HG03378 (cell line): ENCODE measurements at regions not wholly inside any gene's neighbourhood (a gene's known extent, or its start where the extent isn't known, plus 50 kb on each side); places are given as distances from the start of the nearest gene placed in this dataset.

Experiments
- ATAC-seq: cut with Tn5 transposase; IDR thresholded peaks from one replicate; pipeline ENCODE4 v1.9.1; 2021; ENCODE audit warnings: mild to moderate bottlenecking, moderate library complexity; ENCODE audit not compliant: unreplicated experiment

DNA sequence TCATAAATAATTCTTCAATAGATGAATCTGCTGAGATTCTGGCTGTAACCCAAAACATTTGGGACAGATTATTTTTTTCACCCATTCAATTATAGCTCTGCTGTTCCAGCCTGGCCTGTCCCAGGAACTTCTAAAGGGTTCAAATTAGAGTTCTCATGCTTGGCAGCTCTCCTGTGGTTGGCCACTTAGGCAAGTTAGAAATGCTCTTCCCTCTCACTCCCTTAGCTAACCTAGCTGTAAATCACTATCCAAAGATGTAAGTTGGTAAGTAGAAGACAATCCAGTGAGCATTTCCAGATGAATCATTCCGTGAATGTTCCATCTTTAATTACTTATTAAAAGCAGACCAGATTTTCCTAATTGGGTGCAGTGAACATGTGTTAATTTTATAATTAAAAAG, 760.4 kb upstream of the TBX3 start:
- ATAC-seq: no peak

DNA sequence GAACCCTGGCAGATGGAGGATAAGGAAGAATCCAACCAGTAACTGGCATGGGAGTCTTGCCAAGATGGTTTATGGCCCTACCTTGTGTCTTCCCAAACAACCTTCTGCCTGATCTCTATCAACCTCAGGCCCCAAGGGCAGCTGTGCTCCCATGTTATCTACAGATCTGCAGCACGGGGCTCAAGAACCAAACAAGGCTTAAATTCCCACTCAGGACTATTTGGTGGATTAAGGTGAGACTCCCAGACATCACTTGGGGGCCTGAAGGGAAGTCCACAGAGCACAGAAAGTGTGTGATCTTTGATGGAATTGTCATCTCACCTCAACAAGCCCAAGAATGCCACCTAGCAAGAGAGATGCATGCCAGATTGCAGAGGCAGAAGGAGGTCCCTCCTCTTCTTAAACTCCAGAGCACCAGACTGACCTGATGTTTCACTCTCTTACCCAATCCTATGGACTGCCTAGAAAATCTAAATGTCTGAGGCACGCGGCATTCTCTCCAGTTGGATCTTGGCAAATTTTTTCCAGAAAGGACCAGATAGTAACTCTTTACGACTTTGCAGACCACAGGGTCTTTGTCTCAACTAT, 759.5 kb upstream of the TBX3 start:
- ATAC-seq: no peak

DNA sequence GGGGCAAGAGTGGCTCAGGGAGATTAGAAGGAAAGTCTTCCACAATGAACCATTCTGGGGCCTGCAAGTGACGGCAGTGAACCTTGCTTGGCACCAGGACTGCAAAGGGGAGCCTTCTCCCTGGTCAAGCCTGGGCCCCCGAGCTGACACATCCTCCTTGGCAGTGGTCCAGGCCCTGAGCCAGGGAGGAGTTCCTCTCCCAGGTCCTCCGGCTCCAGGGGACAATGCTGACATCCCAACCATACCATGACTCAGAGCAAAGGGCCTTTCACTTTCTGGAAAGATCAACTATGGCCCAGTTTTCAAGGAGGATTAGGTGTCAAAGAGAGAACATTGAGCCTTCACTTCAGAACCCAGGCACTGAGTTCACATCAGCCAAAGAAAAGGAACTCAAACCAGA, 756.5 kb upstream of the TBX3 start:
- ATAC-seq: no peak

DNA sequence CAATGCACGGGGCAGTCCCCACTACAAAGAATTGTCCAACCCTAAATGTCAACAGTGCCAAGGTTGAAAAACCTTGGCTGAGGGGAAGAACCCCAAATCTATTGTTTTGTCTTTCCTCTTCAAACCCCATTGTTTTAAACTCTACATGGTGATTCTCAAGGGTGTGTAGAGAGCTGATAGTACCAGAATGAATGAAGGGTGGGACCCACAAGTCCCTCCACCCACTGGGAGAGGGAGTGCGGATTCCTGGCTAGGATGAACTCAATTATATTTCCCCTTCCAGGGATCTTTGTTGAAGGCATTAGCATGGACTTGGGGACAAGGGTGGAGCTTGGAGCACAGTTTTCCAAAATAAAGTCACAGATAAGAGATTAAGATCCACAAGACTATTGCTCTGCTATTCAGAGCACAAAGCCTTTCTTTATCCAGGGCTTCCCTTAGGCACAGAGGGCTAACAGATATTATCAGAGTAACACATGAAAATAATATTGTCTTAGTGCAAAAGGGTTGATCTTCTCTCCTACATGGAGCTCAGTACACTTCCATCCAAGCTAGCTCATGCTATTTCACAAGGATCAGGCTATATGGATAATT, 755.1 kb upstream of the TBX3 start:
- ATAC-seq: no peak

DNA sequence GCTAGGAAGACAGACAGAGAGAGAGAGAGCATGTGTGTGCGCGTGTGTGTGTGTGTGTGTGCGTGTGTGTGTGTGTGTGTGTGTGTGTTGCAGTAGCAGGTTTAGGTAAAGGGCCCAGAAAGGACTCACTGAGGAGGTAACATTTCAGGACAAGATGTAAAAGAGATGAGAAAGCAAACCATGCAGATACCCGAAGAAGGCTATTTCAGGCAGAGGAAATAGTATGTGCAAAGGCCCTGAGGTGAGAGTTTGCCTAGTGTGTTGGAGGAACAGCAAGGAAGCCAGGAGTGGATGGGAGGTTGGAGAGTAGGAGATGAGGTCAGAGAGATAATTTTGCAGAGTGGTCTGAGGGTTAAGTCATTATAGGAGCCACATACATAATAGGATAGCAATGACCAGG, 754.3 kb upstream of the TBX3 start:
- ATAC-seq: no peak

DNA sequence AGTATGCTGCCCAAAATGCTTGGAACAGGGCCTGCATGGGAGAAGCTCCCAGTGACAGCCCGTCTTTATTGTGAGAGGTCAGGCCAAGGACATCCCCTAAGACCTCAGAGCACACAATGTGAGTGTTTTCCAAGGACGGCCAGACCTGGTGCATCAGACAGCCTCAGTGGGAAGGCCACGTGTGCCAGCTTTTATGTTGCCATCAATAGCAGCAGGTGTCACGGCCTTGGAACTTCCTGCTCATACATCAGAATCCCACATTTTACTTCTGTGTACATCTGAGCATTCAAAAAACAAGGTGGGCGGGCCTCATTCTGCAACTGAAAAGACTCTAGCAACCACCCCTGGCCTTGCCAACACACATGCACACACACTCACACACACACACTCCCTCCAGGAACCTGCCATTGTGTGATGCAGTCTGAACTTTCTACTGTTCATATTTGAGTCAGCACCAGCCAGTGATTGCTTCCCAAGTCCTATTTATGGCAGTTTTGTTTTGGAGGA, 753.1 kb upstream of the TBX3 start:
- ATAC-seq: no peak

DNA sequence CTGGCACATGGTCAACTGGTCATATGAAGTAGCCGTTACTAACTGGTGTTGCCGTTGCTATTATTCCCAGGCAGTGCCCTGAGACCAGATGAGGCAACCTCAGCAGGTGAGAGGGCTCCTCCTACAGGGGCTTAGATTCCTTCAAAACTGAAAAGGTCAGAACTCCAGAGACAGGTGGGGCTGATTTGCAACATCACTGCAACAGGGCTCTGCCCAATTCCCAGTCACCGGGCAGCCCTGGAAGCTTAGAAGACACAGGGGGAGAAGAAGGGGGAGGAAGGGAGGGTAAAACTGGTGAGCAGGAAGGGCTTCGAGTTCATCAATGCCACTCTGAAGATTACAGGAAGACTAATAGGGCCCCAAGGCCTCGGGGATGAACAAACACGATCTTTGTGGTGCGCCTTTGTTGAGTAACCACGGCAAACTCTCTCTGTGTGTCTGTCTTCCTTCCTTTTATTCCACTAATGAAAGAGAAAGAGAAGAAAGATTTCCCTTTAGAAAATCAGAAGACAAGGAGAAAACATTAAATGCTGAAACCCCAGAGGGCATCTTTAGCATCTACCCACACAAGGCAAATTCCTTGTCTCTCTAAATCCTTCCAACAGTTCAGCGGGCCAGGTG, 749.1 kb upstream of the TBX3 start:
- ATAC-seq: no peak

DNA sequence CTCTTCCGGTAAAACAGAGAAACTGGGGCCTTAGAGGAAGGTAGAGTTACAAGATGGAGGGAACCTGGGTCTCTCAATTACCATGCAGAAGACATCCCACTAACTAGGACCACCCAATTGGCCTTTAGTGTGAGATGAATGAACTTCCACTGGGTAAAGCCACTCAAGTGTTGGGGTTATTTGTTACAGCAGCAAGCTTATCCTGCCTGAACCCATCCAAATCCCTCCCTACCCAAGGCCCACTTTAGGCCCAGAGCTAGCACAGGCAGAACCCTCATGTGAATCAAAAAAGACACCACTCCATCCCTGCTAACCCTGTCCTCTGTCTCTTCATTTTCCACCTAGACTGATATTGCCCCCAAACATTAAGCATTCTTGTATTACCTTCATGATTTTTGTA, 746.7 kb upstream of the TBX3 start:
- ATAC-seq: no peak

DNA sequence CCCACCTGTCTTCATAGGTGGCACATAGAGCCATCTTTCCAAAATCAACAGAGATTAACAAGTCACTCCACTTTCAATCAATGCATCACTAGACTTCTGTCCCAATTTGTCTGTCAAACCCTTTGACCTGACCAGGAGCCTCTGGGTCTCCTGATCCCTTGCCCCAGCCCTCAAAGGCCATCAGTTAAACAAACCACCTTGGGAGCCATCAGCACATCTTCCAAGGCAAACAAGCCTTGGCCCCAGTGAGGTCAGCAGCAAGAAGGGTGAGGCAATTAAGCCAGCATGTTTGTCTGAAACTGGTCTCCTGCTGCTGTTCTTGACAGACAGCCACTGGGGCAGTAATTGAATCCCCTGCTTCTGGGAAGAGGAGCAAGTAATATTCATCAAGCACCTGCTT, 742.8 kb upstream of the TBX3 start:
- no peak for ATAC-seq

DNA sequence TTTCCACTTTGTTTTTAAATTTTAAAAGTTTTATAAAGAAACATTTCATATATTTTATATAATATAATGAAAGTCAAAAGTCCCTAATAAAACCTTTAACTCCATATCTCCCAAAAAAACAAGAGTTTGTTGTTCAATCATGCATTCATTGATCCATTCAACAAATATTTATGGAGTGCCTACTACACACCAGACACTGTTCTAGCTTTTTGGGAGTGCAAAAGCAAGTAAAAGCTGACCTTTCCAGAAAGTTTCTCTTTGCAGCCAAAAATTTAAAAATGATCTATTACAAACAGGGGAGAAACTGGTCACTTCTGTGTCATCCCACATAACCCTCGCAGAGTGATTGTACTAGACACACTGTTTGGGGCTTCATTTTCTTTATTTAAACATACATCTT, 740.0 kb upstream of the TBX3 start:
- ATAC-seq: no peak

DNA sequence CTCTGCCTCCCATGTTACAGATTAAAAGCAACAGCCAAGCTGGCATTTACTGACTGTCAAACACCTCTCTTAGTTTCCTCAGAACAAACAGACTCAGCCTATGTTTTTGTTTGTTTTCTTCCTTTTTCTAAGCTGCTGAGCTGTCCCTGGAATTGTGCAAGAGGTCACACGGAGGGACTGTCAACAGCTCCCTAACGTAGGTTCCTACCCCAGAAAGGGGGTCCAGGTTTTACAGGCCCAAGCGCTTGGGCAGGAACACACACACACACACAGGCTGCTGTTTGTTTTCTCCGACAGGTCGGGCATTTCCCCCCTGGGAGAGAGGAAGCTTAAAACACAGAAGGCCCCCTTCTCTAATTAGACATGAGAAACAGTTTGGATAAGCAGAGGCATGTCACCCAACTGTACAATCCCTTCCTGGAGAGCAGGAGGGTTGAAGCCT, 739.6 kb upstream of the TBX3 start:
- ATAC-seq: no peak

DNA sequence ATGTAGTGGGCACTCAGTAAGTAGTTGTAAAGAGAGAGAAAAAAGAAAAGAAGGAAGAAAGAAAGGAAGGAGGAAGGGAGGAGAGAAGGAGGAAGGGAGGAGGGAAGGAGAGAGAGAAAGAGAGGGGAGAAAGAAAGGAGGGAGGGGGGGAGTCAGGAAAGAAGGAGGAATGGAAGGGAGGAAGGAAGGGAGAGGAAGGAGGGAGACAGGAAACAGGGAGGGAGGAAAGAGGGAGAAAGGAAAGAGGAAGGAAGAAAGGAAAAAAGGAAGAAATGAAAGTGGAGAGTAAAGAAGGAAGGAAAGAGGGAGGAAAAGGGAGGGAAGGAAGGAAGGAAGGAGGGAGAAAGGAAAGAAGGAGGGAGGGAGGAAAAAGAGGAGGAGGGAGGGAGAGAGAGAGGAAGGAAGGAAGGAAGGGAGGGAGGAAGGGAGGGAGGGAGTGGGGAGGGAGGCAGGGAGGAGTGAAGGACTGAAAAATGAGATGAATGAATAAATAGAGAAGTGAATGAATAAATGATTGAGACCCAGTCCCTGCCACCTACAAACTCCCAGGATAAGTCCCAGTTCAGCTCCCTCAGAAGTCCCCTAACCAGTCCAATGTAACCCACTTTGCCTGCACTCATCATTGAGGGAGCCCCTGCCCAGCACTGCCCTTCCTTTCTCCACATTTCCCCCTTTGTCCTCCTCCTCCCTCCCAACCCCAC, 739.0 kb upstream of the TBX3 start:
- ATAC-seq: no peak

DNA sequence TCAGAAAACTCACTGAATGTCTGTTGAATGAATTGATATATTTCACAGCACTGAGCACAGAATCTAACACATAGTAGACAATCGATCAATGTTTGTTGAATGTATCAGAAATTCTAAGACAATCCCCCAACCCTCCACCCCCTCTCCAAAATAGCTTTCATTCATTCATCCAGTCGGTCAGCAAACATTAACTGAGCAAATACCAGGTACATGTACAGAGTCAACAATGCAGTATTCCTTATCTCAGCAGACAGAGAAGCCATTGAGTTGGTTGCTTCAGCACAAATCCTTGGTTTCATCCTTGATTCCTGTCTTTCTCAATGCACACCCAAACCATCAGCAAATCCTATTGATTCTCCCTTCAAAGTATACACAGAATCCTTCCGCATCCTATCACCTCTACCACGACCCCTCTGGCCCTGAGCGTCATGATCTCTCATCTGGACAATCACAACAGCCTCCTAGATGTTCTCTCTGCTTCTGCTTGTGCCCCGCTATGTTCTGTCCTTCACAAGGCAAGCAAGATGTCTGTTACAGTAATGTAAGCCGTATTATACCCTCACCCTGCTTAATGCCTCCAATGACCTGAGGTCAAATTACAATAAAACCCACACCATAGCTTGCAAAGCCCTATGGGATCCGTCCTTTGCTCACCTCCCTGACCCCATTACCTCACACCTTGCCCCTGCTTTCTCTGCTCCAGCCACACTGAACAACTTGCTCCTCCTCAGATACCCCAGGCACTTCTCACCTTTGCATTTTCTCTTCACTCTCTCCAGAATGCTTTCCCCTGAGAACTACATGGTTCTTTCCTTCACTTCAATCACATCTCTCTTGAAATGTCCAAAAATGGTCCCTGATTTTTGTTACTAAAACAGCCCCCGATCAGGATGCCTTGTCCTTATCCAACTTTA, 738.1 kb upstream of the TBX3 start:
- ATAC-seq: no peak

DNA sequence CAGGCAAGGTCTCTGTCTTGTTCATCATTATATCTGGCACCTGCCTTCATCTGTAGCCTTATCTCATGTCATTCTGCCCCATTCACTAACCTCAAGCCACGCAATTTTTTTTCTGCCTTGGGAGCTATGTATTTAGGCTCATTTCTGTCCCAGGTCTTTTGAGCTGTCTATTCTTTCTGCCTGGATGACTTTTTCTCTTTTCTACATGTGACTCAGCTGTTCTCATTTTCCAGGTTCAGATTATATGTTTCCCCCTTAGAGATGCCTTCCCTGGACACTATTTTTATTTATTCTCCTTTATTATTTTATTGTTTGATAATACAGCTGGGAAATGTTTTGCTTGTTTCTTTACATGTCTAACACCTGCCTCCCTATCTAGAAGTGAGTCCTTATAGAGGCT, 737.4 kb upstream of the TBX3 start:
- no peak for ATAC-seq

DNA sequence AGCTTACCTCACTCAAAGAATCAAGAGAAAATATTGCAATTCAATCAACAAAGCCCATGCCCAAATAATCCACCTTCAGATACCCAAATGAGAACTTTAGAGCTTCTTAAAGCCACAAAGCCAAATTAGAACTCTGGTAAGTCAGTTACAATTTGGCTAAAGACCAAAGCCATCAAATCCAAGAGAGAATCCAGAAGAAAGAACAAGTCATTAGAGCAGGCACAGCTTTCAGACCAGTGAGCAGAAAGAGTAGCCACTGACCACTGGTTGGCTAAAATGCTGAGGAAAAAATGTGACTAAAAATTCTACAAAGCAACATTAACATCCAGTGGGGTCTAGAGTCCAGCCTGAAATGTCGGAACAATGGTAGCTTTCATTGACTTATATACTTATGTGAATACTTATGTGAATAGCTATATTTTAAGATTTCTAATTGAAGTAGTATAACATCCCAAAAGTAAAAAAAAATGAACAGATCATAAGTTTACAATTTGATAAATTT, 735.2 kb upstream of the TBX3 start:
- ATAC-seq: no peak

DNA sequence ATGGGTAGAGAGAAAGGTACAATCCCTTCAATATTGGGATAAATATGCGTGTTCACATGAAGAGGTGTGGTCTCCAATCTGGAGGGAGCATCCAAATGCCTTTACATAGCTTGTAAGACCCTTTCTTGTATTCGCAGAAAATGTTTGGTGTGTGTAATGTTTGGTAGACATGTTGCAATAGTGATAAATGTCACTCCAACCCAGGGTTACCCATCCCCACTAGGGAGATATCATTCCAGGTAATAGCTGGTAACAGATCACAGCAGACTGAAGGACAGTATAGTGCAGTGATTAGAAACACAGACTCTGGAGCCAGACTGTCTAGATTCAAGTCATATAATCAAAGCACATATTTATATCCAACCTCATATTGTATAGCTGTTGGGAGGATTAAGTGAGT, 733.6 kb upstream of the TBX3 start:
- no peak for ATAC-seq

DNA sequence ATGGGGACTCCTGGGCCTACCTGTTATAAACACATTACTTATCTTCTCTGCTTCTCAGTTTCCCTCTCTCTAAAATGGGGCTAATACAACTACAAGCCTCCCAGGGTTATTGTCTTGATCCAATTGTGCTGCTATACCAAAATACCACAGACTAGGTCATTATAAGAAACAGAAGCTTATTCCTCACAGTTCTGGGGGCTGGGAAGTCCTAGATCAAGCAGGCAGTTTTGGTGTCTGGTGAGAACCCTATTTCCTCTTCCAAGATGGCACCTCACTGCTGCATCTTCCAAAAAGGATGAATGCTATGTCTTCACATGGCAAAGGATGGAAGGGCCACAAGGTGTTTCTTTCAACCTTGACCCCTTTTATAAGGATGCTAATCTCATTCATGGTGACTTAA, 732.9 kb upstream of the TBX3 start:
- no peak for ATAC-seq

DNA sequence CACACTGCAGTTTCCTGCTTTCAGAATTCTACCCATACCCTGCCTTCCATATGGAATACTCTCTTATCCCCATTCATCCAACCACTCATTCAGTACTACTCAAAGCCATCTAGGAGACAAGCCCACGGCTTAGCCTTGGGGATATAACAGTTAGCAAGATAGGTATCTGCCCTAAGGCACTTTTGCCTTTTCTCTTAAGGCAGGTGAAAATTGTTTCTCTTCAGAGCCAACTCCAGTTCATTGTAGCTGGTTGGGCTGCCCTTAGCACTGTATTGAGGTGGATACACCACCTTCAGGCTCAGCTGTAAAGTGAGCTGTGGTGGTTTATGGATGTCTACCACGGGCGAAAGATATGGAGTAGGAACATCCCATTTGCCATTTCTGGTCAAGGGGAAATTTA, 729.7 kb upstream of the TBX3 start:
- no peak for ATAC-seq

DNA sequence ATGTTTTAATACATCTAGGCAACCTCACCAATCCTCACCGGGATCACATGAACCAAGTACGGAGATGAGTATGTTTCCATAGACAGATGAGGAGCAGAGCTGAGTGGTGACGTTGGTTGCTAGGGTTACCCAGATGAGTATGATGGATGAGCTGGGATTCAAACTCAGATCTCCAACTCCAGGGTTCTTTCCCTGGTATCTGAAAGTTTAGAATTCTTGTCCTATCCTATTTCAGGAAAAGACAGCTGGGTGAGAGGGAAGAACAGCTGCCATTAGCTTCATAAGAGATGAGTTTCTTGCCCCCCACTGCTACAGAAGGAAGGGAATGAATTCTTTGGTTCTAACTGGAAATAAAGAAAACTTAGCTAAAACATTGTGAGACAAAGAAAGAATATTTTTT, 728.9 kb upstream of the TBX3 start:
- no peak for ATAC-seq

DNA sequence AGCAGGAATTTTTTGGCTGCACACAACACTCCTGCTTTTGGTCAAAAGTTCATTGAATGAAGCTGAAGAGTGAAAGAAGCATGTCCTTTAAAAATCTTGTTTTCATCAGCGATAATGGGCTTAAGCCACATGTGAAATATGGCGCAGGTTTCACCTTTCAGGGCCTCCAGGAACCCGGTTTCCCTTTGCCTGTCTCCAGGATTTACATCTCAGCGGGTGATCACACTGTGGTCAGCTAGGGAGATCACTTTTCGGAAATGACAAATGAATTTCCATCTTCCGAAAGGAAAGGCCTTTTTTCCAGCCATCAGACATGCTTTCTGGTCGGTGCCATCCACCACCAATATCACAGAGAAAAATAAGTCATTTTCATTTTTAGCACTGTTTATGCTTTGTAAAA, 727.1 kb upstream of the TBX3 start:
- no peak for ATAC-seq

DNA sequence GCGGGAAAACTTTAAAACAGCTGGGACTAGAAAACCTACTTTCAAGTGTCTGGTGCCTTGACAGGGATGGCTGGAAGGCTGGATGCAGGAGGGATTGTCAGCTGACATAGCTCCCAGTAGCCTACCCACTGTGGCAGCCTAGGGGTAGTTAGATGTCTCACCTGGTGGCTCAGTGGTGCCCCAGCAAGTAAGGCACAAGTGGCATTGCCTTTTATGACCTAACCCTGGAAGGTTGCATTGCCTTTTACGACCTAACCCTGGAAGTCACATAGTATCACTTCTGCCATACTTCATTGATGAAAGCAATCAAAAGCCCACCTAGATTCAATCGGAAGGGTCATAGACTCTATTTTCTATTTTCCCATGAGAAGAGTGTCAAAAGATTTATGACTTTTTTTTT, 724.7 kb upstream of the TBX3 start:
- no peak for ATAC-seq
